H1 (cell line): ENCODE measurements at regions not wholly inside any gene's neighbourhood (a gene's known extent, or its start where the extent isn't known, plus 50 kb on each side); places are given as distances from the start of the nearest gene placed in this dataset.

Experiments
- CHD1 ChIP-seq: IDR thresholded peaks from 2 replicates; pipeline ENCODE4 v1.6.1; 2012; ENCODE audit warnings: low read depth, low read length, improper control_type of control experiment
- CHD7 ChIP-seq: fragments of 300-600 bp; sonication (generic); IDR thresholded peaks from 2 replicates; pipeline ENCODE4 v1.7.1; 2012; ENCODE audit warnings: low read length, moderate library complexity, mild to moderate bottlenecking, inconsistent platforms; ENCODE audit not compliant: insufficient replicate concordance
- HDAC6 ChIP-seq: IDR thresholded peaks from one replicate; pipeline ENCODE4 v1.7.1; 2012; ENCODE audit warnings: low read depth, mild to moderate bottlenecking, inconsistent platforms, low read length, moderate library complexity
- KDM1A ChIP-seq: fragments of 200-600, 300-600 bp; sonication (generic); IDR thresholded peaks from 2 replicates; pipeline ENCODE4 v1.7.1; 2016; ENCODE audit warnings: mild to moderate bottlenecking, low read length, borderline replicate concordance
- MAX ChIP-seq: IDR thresholded peaks from 2 replicates; pipeline ENCODE4 v1.6.1; 2012; ENCODE audit warnings: inconsistent platforms
- PHF8 ChIP-seq: fragments of 200-600 bp; sonication (generic); conservative IDR thresholded peaks from 2 replicates; pipeline ENCODE4 v1.7.1; 2012; ENCODE audit warnings: low read depth, mild to moderate bottlenecking, inconsistent platforms, low read length, moderate library complexity

DNA sequence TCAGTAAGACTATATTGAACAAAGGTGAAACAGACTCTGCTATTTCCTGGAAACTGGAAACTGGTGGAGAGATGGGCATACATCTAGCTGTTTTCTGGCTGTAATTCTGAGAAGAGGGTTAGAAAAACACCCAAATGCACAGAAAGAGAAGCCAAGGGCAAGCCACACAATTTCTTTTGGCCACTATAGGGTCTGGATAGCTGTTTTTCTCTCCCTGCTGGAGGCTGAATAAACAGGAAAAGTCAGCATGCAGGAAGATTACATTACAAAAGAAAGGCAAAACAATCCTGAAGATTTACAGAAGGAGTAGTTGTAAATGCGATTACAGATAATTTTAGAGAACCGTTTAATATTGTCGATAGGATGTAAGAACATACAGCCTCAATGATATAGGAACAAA is 186.2 kb upstream of the REG3G start (continued):
- peak; percentile 30 for TF ChIP-seq CHD7
- no peak for TF ChIP-seq CHD1
- TF ChIP-seq HDAC6 = no peak
- TF ChIP-seq KDM1A = no peak
- no peak for TF ChIP-seq PHF8
- no peak for TF ChIP-seq MAX
